ENCODE measurements at regions not wholly inside any gene's neighbourhood (a gene's known extent, or its start where the extent isn't known, plus 50 kb on each side); places are given as distances from the start of the nearest gene placed in this dataset.

- Histone ChIP-seq H4K20me1 (ENCODE audit: insufficient read depth, low read length) (no peaks in the 10 kb centered on the region), H3K9me2 (replicated peaks; ENCODE audit: insufficient read depth, low read length) (no peaks in the 10 kb centered on the region), H3K9ac (ENCODE audit: low read length) (no peak overlapping the region), H3K4me2 (ENCODE audit: low read depth, low read length) (no peak overlapping the region), H3K27ac (ENCODE audit: low read length) (no peak overlapping the region), H3K79me2 (ENCODE audit: low read length) (no peaks in the 10 kb centered on the region), H3F3A (ENCODE audit: insufficient read depth, low read length) (no peaks in the 10 kb centered on the region), H3K9me3 (replicated peaks; ENCODE audit: insufficient read depth, low read length) (no peaks in the 10 kb centered on the region), H3K36me3 (replicated peaks; ENCODE audit: insufficient read depth, low read length) (no peaks in the 10 kb centered on the region), H3K27me3 (replicated peaks; ENCODE audit: insufficient read depth, low read length) (no peaks in the 10 kb centered on the region), H2AFZ (ENCODE audit: low read length) (no peak overlapping the region), H3K4me1 (ENCODE audit: low read length) (no peaks in the 10 kb centered on the region), H3K4me3 (ENCODE audit: low read length) (no peak overlapping the region)
- no peak for DNase-seq
- TF ChIP-seq CTCF (IDR thresholded peaks at IDR 0.05; ENCODE audit: low read length) (no peak), EZH2phosphoT487 (IDR thresholded peaks at IDR 0.05; ENCODE audit: low read length) (no peak), EZH2 (optimal IDR thresholded peaks at IDR 0.05; ENCODE audit: low read depth, low read length) (no peak)
Measured at GRCh38 chr9:100933656-100934055, 94.9 kb upstream of the PLPPR1 start.

DNA sequence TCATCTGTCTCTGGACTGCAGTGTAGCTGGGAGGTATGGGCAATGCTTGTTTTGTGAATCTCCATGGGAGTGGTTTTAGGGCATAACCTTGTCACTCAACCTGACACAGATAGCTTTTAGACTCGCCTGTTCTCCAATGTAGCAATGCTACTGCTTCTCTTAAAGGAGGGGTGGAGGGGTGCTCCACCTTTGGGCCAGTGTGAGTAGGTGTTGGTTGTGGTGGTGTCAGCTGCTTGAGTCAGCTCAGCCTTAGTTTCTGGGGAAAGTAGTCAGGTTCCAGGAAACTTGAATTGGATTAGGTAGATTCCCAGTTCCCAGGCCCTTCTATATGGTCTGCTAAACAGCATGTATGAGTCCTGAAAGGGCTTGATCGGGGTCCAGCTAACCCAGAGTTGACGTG lies 91.1 kb upstream of the PLPPR1 start:
- no peaks in the 10 kb centered on the region for H3K9me3 ChIP-seq (replicated peaks; ENCODE audit: insufficient read depth, low read length)

DNA sequence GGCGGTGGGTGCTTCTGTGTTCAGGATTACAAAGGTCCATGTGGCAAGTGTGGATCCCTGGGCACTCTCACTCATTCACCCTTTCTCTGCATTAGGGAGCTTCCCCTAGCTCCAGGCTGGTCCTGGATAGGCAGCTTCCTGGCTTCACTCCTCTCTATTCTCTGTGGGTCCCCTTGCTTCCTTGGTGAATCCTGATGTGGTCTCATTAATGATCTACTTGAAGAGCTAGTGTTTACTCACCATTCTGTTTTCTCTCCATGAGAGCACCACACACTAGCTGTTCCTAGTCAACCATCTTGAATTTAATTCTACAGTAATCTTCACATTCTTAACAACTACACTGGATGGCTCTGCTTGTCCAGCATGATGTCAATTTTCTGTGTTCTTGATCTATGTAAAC lies 90.0 kb upstream of the PLPPR1 start:
- Histone ChIP-seq H4K20me1 (ENCODE audit: insufficient read depth, low read length) (no peaks in the 10 kb centered on the region), H3K27me3 (replicated peaks; ENCODE audit: insufficient read depth, low read length) (no peaks in the 10 kb centered on the region), H2AFZ (ENCODE audit: low read length) (no peak overlapping the region), H3K9ac (ENCODE audit: low read length) (no peak overlapping the region), H3K4me2 (ENCODE audit: low read depth, low read length) (no peak overlapping the region), H3K79me2 (ENCODE audit: low read length) (no peaks in the 10 kb centered on the region), H3K36me3 (replicated peaks; ENCODE audit: insufficient read depth, low read length) (no peaks in the 10 kb centered on the region), H3K9me2 (replicated peaks; ENCODE audit: insufficient read depth, low read length) (no peaks in the 10 kb centered on the region), H3F3A (ENCODE audit: insufficient read depth, low read length) (no peaks in the 10 kb centered on the region), H3K27ac (ENCODE audit: low read length) (no peak overlapping the region), H3K9me3 (replicated peaks; ENCODE audit: insufficient read depth, low read length) (no peaks in the 10 kb centered on the region), H3K4me3 (ENCODE audit: low read length) (no peak overlapping the region), H3K4me1 (ENCODE audit: low read length) (no peaks in the 10 kb centered on the region)
- no peak for DNase-seq
- TF ChIP-seq EZH2 (optimal IDR thresholded peaks at IDR 0.05; ENCODE audit: low read depth, low read length), result no peak
- TF ChIP-seq CTCF (IDR thresholded peaks at IDR 0.05; ENCODE audit: low read length), result no peak
- TF ChIP-seq EZH2phosphoT487 (IDR thresholded peaks at IDR 0.05; ENCODE audit: low read length), result no peak

More for the DNA sequence above, 91.1 kb upstream of the PLPPR1 start:
- TF ChIP-seq EZH2phosphoT487 (IDR thresholded peaks at IDR 0.05; ENCODE audit: low read length) (no peak), CTCF (IDR thresholded peaks at IDR 0.05; ENCODE audit: low read length) (no peak), EZH2 (optimal IDR thresholded peaks at IDR 0.05; ENCODE audit: low read depth, low read length) (no peak)
- no peak for DNase-seq
- no peak overlapping the region for H3K27ac ChIP-seq (ENCODE audit: low read length)
- no peaks in the 10 kb centered on the region for H3K36me3 ChIP-seq (replicated peaks; ENCODE audit: insufficient read depth, low read length)
- H2AFZ ChIP-seq (ENCODE audit: low read length), result no peak overlapping the region
- no peaks in the 10 kb centered on the region for H4K20me1 ChIP-seq (ENCODE audit: insufficient read depth, low read length)
- H3K9me2 ChIP-seq (replicated peaks; ENCODE audit: insufficient read depth, low read length), result no peaks in the 10 kb centered on the region
- H3K4me1 ChIP-seq (ENCODE audit: low read length), result no peaks in the 10 kb centered on the region
- H3K27me3 ChIP-seq (replicated peaks; ENCODE audit: insufficient read depth, low read length), result no peaks in the 10 kb centered on the region
- H3K4me3 ChIP-seq (ENCODE audit: low read length), result no peak overlapping the region
- no peak overlapping the region for H3K4me2 ChIP-seq (ENCODE audit: low read depth, low read length)
- no peak overlapping the region for H3K9ac ChIP-seq (ENCODE audit: low read length)
- H3F3A ChIP-seq (ENCODE audit: insufficient read depth, low read length), result no peaks in the 10 kb centered on the region
- H3K79me2 ChIP-seq (ENCODE audit: low read length), result no peaks in the 10 kb centered on the region
